Sigmoid colon (tissue), 6 donors: ENCODE measurements at regions not wholly inside any gene's neighbourhood (a gene's known extent, or its start where the extent isn't known, plus 50 kb on each side); places are given as distances from the start of the nearest gene placed in this dataset.

ENCODE experiments used
- DNase-seq: peaks from one replicate; pipeline ENCODE4 v3.0.0-alpha.2; 2019
- H3K27ac ChIP-seq, 4 donors: fragments of 200-600 bp; sonication (generic); one replicate each; pipeline ENCODE4 v1.5.1; 2016 to 2019; ENCODE audit warnings: mild to moderate bottlenecking in 1 of 4
- H3K27me3 ChIP-seq, 3 donors: fragments of 200-600 bp; sonication (generic); one replicate each; pipeline ENCODE4 v1.5.1; 2019; ENCODE audit warnings: mild to moderate bottlenecking in 1 of 3
- H3K36me3 ChIP-seq, 4 donors: fragments of 200-600 bp; sonication (generic); one replicate each; pipeline ENCODE4 v1.5.1; 2016 to 2019
- H3K4me1 ChIP-seq, 4 donors: fragments of 200-600 bp; sonication (generic); one replicate each; pipeline ENCODE4 v1.5.1; 2017 to 2019
- H3K4me3 ChIP-seq, 4 donors: fragments of 200-600 bp; sonication (generic); one replicate each; pipeline ENCODE4 v1.5.1; 2017 to 2019; ENCODE audit warnings: mild to moderate bottlenecking in 2 of 4, moderate library complexity in 1 of 4
- H3K9me3 ChIP-seq, 4 donors: fragments of 200-600 bp in 3 of 4; sonication (generic) in 3 of 4; one replicate each; pipeline versions ENCODE4 v1.5.1 to v1.6.1; 2013 to 2019
- CTCF ChIP-seq, 4 experiments: fragments of 450-650 bp in 3 of 4; fragments of 200-600 bp in 1 of 4; IDR thresholded peaks; one replicate each; pipeline ENCODE4 v1.5.1; 2016 to 2019; ENCODE audit warnings: antibody characterized with exemption in 4 of 4, mild to moderate bottlenecking in 3 of 4, moderate library complexity in 2 of 4
- EP300 ChIP-seq, 4 donors: sonication (generic); formaldehyde crosslinking; IDR thresholded peaks; one replicate each; pipeline ENCODE4 v1.6.1; 2017; ENCODE audit warnings: antibody characterized with exemption in 4 of 4
- POLR2A ChIP-seq, 2 donors: fragments of 450-650 bp; IDR thresholded peaks; one replicate each; pipeline ENCODE4 v1.6.1; 2016; ENCODE audit warnings: antibody characterized with exemption in 2 of 2, mild to moderate bottlenecking in 2 of 2, moderate library complexity in 2 of 2
- POLR2AphosphoS5 ChIP-seq, 4 donors: sonication (generic); formaldehyde crosslinking; IDR thresholded peaks; one replicate each; pipeline ENCODE4 v1.6.1; 2017; ENCODE audit warnings: antibody characterized with exemption in 4 of 4
- WGBS, 2 donors: extraction: QIAGEN DNeasy Blood & Tissue Kit; methylation state at CpG; one replicate each; pipeline ENCODE4 v1.1.7; 2013; 5-methylcytosine and 5-hydroxymethylcytosine counted together
- intact Hi-C: fragments of 100-400 bp; cut with DNase I; formaldehyde crosslinking; loops from one replicate; pipeline ENCODE4 v1.15.1; 2023
- donor health status: healthy with polysubstance abuse.
- donor health status: healthy.

DNA sequence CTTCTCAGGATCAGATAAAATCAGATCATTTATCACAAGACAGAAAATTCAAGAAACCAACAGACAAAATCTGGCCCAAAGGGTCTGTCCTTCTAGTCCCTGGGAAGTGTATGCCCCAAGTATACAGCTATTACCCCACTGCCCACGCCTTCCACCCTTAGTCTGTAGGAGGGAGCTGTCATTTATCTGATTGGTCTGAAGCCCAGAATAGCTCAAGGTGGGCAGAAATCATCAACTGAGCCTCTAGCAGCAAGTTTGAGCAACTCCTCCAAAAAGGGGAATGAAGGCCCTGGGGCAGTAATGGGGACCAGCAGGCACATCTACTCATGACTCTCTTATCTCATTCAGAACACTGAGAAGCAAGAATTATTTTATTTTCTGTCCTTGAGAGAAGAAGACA lies 126.9 kb downstream of the MATN1 start:
- H3K27me3 ChIP-seq, result peaks cover 0 to 18% (median 0%) of the 10 kb centered on the region in 3 donors
- no peak overlapping the region for H3K4me3 ChIP-seq
- TF ChIP-seq POLR2AphosphoS5 (IDR thresholded peaks at IDR 0.05), result no peak
- TF ChIP-seq POLR2A (IDR thresholded peaks at IDR 0.05), result no peak
- TF ChIP-seq CTCF (IDR thresholded peaks at IDR 0.05), result no peak
- TF ChIP-seq EP300 (IDR thresholded peaks at IDR 0.05), result no peak
- peaks cover 0 to 5% (median 0%) of the 10 kb centered on the region in 4 donors for H3K9me3 ChIP-seq
- no peak overlapping the region for H3K27ac ChIP-seq
- no peak for DNase-seq
- H3K36me3 ChIP-seq, result no peaks in the 10 kb centered on the region
- no peaks in the 10 kb centered on the region for H3K4me1 ChIP-seq
- intact Hi-C loops, result no loop called here
- WGBS, 2 donors, result 29 to 56% methylated on average over 1 of the region's 1 CpG

GRCh38 chr1:30589083-30589482 lies 134.3 kb downstream of the MATN1 start:
- 47 to 50% methylated on average over 5 of the region's 5 CpGs for WGBS, 2 donors
- no peak overlapping the region for H3K27ac ChIP-seq
- H3K9me3 ChIP-seq, result peaks cover 0 to 5% (median 0%) of the 10 kb centered on the region in 4 donors
- no peaks in the 10 kb centered on the region for H3K36me3 ChIP-seq
- no peak overlapping the region for H3K4me3 ChIP-seq
- intact Hi-C loops, result no loop called here
- H3K4me1 ChIP-seq, result no peaks in the 10 kb centered on the region
- no peak for DNase-seq
- TF ChIP-seq POLR2AphosphoS5 (IDR thresholded peaks at IDR 0.05), result no peak
- TF ChIP-seq POLR2A (IDR thresholded peaks at IDR 0.05), result no peak
- TF ChIP-seq EP300 (IDR thresholded peaks at IDR 0.05), result no peak
- TF ChIP-seq CTCF (IDR thresholded peaks at IDR 0.05), result no peak
- H3K27me3 ChIP-seq, result peaks cover 0 to 7% (median 0%) of the 10 kb centered on the region in 3 donors

DNA sequence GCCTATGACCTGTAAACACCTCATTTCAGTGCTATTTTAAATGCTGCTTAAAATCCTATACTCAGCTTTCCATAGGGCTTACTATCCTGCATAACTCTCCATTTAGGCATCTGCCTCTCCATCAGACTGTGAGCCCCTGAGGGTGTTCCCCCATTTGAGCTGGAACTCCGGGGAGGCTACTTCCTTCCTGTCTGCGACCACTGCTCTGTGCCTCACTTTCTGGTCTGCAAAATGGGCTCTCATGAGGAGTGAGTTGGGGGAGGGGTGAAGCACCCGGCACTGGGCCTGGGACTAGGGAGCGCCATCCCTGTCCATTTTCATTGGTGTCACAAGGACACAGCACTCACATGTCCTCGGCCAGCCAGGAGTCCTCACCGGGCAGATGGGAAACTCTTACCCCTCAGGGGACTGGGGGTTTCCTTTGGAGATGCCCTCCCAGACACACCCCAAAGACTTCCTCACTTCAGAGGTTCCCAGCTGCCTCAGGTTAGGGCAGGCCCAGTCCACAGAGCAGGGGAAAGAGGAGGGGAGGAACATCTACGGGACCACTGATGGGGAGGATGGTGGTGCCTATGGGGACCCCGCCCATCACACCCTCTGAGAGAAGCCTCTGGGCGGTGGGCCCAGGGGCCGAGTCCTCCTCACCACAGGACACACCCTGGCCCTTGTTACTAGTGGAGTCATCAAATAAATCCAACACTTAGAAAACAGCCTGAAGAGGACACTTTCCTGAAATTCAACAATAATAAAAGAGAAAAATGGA lies 134.9 kb downstream of the MATN1 start:
- no peak for TF ChIP-seq CTCF (IDR thresholded peaks at IDR 0.05)
- TF ChIP-seq POLR2A (IDR thresholded peaks at IDR 0.05), result no peak
- no peak for TF ChIP-seq POLR2AphosphoS5 (IDR thresholded peaks at IDR 0.05)
- TF ChIP-seq EP300 (IDR thresholded peaks at IDR 0.05), result no peak
- WGBS, 2 donors, result 69 to 74% methylated on average over 10 of the region's 10 CpGs
- intact Hi-C loops, result no loop called here
- H3K27ac ChIP-seq, result no peak overlapping the region
- peaks cover 0 to 7% (median 0%) of the 10 kb centered on the region in 3 donors for H3K27me3 ChIP-seq
- no peak for DNase-seq
- no peaks in the 10 kb centered on the region for H3K36me3 ChIP-seq
- no peak overlapping the region for H3K4me3 ChIP-seq
- H3K9me3 ChIP-seq, result peaks cover 0 to 5% (median 1%) of the 10 kb centered on the region in 4 donors
- H3K4me1 ChIP-seq, result no peaks in the 10 kb centered on the region

DNA sequence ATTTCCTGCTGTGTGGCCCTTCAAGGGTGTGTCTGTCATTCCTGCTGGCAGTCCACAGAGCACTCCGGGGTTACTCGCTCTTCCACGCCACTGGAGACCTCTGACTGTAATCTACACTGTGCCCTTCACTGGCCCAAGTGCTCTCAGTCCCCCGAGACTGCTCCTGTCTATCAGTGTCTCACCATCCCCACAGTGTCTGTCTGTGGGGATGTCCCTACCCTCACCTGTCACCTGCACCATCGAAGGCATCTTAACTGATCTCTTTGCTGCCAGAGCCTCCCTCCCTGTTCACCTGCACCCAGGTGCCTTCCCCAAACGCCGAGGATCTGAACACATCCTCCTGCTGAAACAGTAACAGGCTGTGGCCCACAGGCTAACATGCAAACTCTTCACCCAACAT lies 136.7 kb downstream of the MATN1 start:
- Histone ChIP-seq H3K27ac (no peak overlapping the region), H3K9me3 (peaks cover 0 to 5% (median 0%) of the 10 kb centered on the region in 4 donors), H3K4me1 (no peaks in the 10 kb centered on the region), H3K4me3 (no peak overlapping the region), H3K27me3 (peaks cover 0 to 7% (median 0%) of the 10 kb centered on the region in 3 donors), H3K36me3 (no peaks in the 10 kb centered on the region)
- no peak for DNase-seq
- TF ChIP-seq POLR2AphosphoS5 (IDR thresholded peaks at IDR 0.05) (no peak), EP300 (IDR thresholded peaks at IDR 0.05) (no peak), POLR2A (IDR thresholded peaks at IDR 0.05) (no peak), CTCF (IDR thresholded peaks at IDR 0.05) (no peak)
- intact Hi-C loops, result no loop called here
- WGBS, 2 donors, result 45 to 70% methylated on average over 7 of the region's 7 CpGs
